ENCODE measurements at regions not wholly inside any gene's neighbourhood (a gene's known extent, or its start where the extent isn't known, plus 50 kb on each side); places are given as distances from the start of the nearest gene placed in this dataset.

DNA sequence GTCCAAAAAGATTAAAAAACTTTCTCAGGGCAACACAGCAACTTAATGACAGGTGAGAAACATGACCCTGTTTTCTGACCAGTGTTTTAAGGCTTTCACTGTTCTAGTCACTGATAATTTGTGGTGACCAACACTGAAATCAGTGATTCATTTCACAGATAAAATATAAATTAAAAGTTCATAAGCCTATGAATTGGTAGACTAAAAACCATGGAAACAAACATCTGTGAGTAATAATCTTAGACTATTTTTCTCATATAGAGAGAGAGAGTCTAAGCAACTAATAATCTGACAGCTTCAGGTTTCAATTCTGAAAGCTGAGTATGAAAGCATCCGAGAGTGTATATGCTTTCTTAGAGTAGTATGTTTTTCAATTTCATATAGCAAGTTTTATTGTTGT, 536.9 kb downstream of the ADGRL2 start:
- TF ChIP-seq, protein P1, sequence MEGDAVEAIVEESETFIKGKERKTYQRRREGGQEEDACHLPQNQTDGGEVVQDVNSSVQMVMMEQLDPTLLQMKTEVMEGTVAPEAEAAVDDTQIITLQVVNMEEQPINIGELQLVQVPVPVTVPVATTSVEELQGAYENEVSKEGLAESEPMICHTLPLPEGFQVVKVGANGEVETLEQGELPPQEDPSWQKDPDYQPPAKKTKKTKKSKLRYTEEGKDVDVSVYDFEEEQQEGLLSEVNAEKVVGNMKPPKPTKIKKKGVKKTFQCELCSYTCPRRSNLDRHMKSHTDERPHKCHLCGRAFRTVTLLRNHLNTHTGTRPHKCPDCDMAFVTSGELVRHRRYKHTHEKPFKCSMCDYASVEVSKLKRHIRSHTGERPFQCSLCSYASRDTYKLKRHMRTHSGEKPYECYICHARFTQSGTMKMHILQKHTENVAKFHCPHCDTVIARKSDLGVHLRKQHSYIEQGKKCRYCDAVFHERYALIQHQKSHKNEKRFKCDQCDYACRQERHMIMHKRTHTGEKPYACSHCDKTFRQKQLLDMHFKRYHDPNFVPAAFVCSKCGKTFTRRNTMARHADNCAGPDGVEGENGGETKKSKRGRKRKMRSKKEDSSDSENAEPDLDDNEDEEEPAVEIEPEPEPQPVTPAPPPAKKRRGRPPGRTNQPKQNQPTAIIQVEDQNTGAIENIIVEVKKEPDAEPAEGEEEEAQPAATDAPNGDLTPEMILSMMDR (IDR thresholded peaks at IDR 0.05) = no peak
- DNase-seq (ENCODE audit: low spot score) = no peak
- H3K4me3 ChIP-seq = no peak overlapping the region
- H3K27ac ChIP-seq = no peak overlapping the region

DNA sequence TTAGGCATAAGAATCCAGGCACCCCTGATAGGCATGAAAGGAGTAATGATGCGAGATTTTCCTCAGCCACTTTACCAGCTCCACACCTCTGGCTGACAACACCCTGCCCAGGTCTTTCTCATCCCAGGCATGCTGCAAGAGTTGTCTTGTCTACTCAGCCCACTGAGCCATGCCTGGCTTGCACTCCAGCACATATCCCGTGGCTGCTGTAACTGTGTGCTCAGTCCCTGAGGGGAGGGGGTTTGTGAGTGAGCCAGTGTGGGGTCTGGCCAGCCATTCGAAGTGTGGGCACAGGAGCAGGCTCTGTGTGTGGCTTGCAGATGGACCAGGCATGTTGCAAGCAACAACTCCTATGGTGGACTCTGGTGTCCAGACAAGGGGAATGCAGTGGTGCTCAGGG, 529.6 kb downstream of the ADGRL2 start:
- TF ChIP-seq, protein P1 (IDR thresholded peaks at IDR 0.05) = no peak
- no peak for DNase-seq (ENCODE audit: low spot score)
- no peak overlapping the region for H3K4me3 ChIP-seq
- no peak overlapping the region for H3K27ac ChIP-seq

DNA sequence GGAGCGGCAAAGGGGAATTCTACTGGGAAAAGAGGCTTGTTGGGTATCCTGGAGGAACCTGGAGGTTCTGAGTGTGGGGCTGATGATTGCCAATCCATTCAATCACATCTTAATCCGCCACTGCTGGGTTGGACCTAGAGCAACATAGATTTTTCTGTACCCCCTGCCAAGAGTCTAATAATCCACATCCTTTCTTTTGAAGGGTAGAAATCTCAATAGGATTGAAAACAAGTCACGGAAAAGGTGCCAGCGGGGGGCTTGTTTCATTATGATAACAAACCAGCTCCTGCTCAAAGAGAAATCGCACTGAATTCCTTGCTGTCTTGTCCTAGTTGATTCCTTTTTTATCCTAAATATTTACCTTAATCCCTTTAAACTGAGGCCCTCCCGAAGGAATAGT, 528.5 kb downstream of the ADGRL2 start:
- Histone ChIP-seq H3K4me3 (no peak overlapping the region), H3K27ac (no peak overlapping the region)
- TF ChIP-seq, protein P1 (IDR thresholded peaks at IDR 0.05) = no peak
- no peak for DNase-seq (ENCODE audit: low spot score)

DNA sequence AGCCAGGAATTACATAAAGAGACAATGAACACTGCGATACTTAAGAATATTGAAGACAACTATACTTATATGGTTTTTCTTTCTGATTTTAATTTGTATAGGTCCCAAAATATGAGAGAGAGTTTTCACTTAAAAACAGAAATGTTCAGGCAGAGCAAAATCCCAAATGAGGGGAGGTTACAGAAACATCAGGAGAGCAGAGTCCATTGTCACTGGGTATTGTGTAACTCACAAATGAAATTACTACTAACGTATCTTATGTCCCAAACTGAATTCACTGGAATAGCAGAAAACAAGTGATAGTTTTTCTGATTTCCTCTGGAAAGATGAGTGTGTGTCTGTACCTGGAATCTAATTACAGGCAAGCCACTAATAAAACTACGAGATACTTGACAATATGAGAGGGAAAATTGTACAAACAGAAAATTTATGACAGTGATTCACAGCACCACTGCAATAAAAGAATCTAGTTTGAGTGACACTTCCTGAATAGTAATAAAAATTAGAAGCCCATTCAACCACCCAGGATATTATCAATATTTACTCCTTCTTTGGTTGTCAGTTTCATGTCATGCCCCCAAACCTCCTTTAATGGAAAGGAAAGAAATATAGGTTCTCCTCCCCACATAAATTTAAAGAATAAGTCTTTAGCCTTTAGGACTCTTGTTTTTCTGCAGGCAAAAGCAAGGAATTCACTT, 522.6 kb downstream of the ADGRL2 start:
- Histone ChIP-seq H3K27ac (no peak overlapping the region), H3K4me3 (no peak overlapping the region)
- TF ChIP-seq, protein P1 (IDR thresholded peaks at IDR 0.05) = no peak
- DNase-seq (ENCODE audit: low spot score) = no peak

DNA sequence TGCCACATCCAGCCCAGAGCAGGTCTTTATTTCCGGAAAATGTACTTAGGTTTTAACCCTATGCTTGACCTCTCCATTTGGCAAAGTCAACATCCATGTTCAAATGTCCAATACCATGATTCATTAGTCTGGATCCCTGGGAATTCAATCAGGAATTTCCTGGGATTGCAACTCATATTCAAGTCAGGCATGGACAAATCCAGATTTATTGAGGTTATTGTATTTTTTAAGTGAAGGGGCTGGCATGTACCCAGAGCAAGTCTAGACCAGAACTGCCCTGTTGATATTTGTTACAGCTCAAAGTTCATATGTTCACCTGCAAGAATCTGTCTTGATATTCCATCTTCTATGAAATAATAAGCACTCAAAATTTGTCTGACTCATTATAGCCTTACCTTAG, 521.1 kb downstream of the ADGRL2 start:
- no peak for DNase-seq (ENCODE audit: low spot score)
- Histone ChIP-seq H3K27ac (no peak overlapping the region), H3K4me3 (no peak overlapping the region)
- TF ChIP-seq, protein P1 (IDR thresholded peaks at IDR 0.05) = no peak

DNA sequence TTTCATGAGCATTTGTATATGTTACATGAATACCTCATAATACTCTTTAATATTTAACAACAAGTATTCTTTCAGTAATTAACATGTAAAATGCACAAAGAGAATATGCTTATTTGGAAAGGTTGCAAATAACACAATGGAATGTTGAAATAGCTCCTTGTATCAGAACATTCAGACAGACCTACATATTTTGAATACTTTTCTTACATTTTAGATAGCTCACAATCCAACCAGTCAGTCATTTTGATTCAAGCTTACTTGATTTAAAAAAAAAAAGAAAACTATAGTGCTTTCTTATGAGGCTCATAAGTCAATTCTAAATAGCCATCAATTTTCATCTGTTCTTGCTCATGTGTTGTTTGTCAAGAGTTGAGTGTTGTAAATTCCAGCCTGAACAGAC, 518.8 kb downstream of the ADGRL2 start:
- Histone ChIP-seq H3K27ac (no peak overlapping the region), H3K4me3 (no peak overlapping the region)
- DNase-seq (ENCODE audit: low spot score) = no peak
- TF ChIP-seq, protein P1 (IDR thresholded peaks at IDR 0.05) = no peak

DNA sequence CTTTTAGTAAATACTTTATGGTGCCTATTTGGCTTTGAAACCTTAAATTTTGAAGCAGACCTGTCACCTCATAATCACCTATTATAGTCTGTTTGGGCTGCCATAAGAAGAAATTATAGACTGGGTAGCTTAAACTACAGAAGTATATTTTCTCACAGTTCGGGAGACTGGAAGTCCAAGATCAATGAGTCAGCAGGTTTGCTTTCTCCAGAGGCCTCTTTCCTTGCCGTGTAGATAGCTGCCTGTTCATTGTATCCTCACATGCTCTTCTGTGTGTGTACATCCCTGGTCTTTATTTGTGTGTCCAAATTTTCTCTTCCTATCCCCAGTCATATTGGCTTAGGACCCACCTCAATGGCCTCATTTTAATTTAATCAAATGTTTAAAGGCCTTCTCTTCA, 518.2 kb downstream of the ADGRL2 start:
- H3K4me3 ChIP-seq = no peak overlapping the region
- DNase-seq (ENCODE audit: low spot score) = no peak
- no peak overlapping the region for H3K27ac ChIP-seq
- TF ChIP-seq, protein P1 (IDR thresholded peaks at IDR 0.05) = no peak

Measured in coronary artery (tissue), 2 donors.